IPS-NIHi11 (cell line): ENCODE measurements at regions not wholly inside any gene's neighbourhood (a gene's known extent, or its start where the extent isn't known, plus 50 kb on each side); places are given as distances from the start of the nearest gene placed in this dataset.
"Not testable (repeated sequence)": the region's sequence is repeated elsewhere in the genome, so short reads cannot be mapped to it uniquely, and the experiment has no call there.

Source experiments
- DNase-seq: peaks from one replicate; pipeline ENCODE4 v3.0.0; 2012; ENCODE audit warnings: mixed read lengths, low spot score

GRCh38 chr12:123061441-123062205 lies 81.1 kb downstream of the ARL6IP4 start:
- no peak for DNase-seq

- DNase-seq, result no peak
Observed at GRCh38 chr12:123059500-123059899, 79.0 kb downstream of the ARL6IP4 start.

GRCh38 chr12:123058980-123059379 lies 78.5 kb downstream of the ARL6IP4 start:
- no peak for DNase-seq

GRCh38 chr12:123058481-123058880 lies 78.0 kb downstream of the ARL6IP4 start:
- DNase-seq, result no peak

- no peak for DNase-seq
Observed at GRCh38 chr12:123057513-123058265, 77.2 kb downstream of the ARL6IP4 start.

- DNase-seq, result no peak
Observed at GRCh38 chr12:123056709-123057108, 76.2 kb downstream of the ARL6IP4 start.

- DNase-seq, result no peak
Observed at GRCh38 chr12:123056053-123056452, 75.6 kb downstream of the ARL6IP4 start.

- DNase-seq, result no peak
Observed at GRCh38 chr12:123055281-123055766, 74.8 kb downstream of the ARL6IP4 start.

- no peak for DNase-seq
Observed at GRCh38 chr12:123054371-123054770, 73.9 kb downstream of the ARL6IP4 start.

GRCh38 chr12:123051556-123051955 lies 71.1 kb downstream of the ARL6IP4 start:
- DNase-seq, result no peak

- DNase-seq, result no peak
Observed at GRCh38 chr12:123050913-123051312, 70.4 kb downstream of the ARL6IP4 start.

GRCh38 chr12:123050331-123050831 lies 69.9 kb downstream of the ARL6IP4 start:
- no peak for DNase-seq

- no peak for DNase-seq
Observed at GRCh38 chr12:123049398-123050240, 69.1 kb downstream of the ARL6IP4 start.

GRCh38 chr12:123047892-123048291 lies 67.4 kb downstream of the ARL6IP4 start:
- not testable (repeated sequence) for DNase-seq

- no peak for DNase-seq
Observed at GRCh38 chr12:123047289-123047688, 66.8 kb downstream of the ARL6IP4 start.

GRCh38 chr12:123046431-123046830 lies 66.0 kb downstream of the ARL6IP4 start:
- DNase-seq, result no peak

GRCh38 chr12:123045678-123046077 lies 65.2 kb downstream of the ARL6IP4 start:
- no peak for DNase-seq

- no peak for DNase-seq
Observed at GRCh38 chr12:123044351-123044750, 63.9 kb downstream of the ARL6IP4 start.

GRCh38 chr12:123043536-123044001 lies 63.1 kb downstream of the ARL6IP4 start:
- DNase-seq, result peak; percentile 68

GRCh38 chr12:123042833-123043232 lies 62.4 kb downstream of the ARL6IP4 start:
- no peak for DNase-seq

- DNase-seq, result no peak
Observed at GRCh38 chr12:123041811-123042655, 61.6 kb downstream of the ARL6IP4 start.
